NCI-H128 (cell line): ENCODE measurements at regions not wholly inside any gene's neighbourhood (a gene's known extent, or its start where the extent isn't known, plus 50 kb on each side); places are given as distances from the start of the nearest gene placed in this dataset.

Experiments used
- DNase-seq: peaks from one replicate; lab custom pipeline; 2025; ENCODE audit not compliant: unreplicated experiment; lab: John Stamatoyannopoulos, UW

GRCh38 chr7:36029853-36030515 is 123.1 kb upstream of the EEPD1 start:
- no peak for DNase-seq

- DNase-seq, result no peak
Observed at GRCh38 chr7:36032361-36032818, 120.7 kb upstream of the EEPD1 start.

GRCh38 chr7:36034020-36034419 is 119.0 kb upstream of the EEPD1 start:
- DNase-seq, result no peak

GRCh38 chr7:36035186-36035585 is 117.9 kb upstream of the EEPD1 start:
- DNase-seq, result no peak

- DNase-seq, result no peak
Observed at GRCh38 chr7:36036590-36036989, 116.5 kb upstream of the EEPD1 start.

GRCh38 chr7:36037121-36037662 is 115.9 kb upstream of the EEPD1 start:
- no peak for DNase-seq

GRCh38 chr7:36038063-36038721 is 114.9 kb upstream of the EEPD1 start:
- DNase-seq, result no peak

- DNase-seq, result no peak
Observed at GRCh38 chr7:36039243-36039642, 113.8 kb upstream of the EEPD1 start.

GRCh38 chr7:36039671-36040070 is 113.4 kb upstream of the EEPD1 start:
- DNase-seq, result no peak

GRCh38 chr7:36040679-36041078 is 112.4 kb upstream of the EEPD1 start:
- no peak for DNase-seq

- no peak for DNase-seq
Observed at GRCh38 chr7:36044101-36044892, 108.8 kb upstream of the EEPD1 start.

GRCh38 chr7:36045326-36045725 is 107.7 kb upstream of the EEPD1 start:
- DNase-seq, result no peak

GRCh38 chr7:36045830-36046341 is 107.2 kb upstream of the EEPD1 start:
- DNase-seq, result no peak

GRCh38 chr7:36047091-36047658 is 105.9 kb upstream of the EEPD1 start:
- DNase-seq, result no peak

GRCh38 chr7:36048141-36048901 is 104.7 kb upstream of the EEPD1 start:
- no peak for DNase-seq

GRCh38 chr7:36048902-36049240 is 104.2 kb upstream of the EEPD1 start:
- no peak for DNase-seq

GRCh38 chr7:36051501-36051900 is 101.6 kb upstream of the EEPD1 start:
- no peak for DNase-seq

GRCh38 chr7:36053589-36053988 is 99.5 kb upstream of the EEPD1 start:
- DNase-seq, result no peak

GRCh38 chr7:36054637-36055036 is 98.4 kb upstream of the EEPD1 start:
- DNase-seq, result no peak

- DNase-seq, result no peak
Observed at GRCh38 chr7:36055207-36055606, 97.8 kb upstream of the EEPD1 start.

- DNase-seq, result no peak
Observed at GRCh38 chr7:36057323-36057722, 95.7 kb upstream of the EEPD1 start.
